Large intestine (tissue), 3 donors: ENCODE measurements at regions not wholly inside any gene's neighbourhood (a gene's known extent, or its start where the extent isn't known, plus 50 kb on each side); places are given as distances from the start of the nearest gene placed in this dataset.
"Not testable (repeated sequence)": the region's sequence is repeated elsewhere in the genome, so short reads cannot be mapped to it uniquely, and the experiment has no call there.

Experiments used
- DNase-seq, 2 donors: peaks; one replicate each; pipeline versions ENCODE4 v3.0.0 to v3.0.0-alpha.2; 2013
- H3K27ac ChIP-seq: one replicate; pipeline ENCODE4 v1.5.1; 2013; ENCODE audit warnings: low read length
- H3K27me3 ChIP-seq: 2 replicates; pipeline ENCODE4 v1.6.1; 2013; ENCODE audit warnings: low read length; ENCODE audit not compliant: control insufficient read depth, insufficient read depth
- H3K36me3 ChIP-seq: 2 replicates; pipeline ENCODE4 v1.6.1; 2013; ENCODE audit warnings: low read length; ENCODE audit not compliant: control insufficient read depth, insufficient read depth
- H3K4me1 ChIP-seq: one replicate; pipeline ENCODE4 v1.6.1; 2013; ENCODE audit warnings: low read length; ENCODE audit not compliant: control insufficient read depth, insufficient read depth
- H3K4me3 ChIP-seq: one replicate; pipeline ENCODE4 v1.5.1; 2013; ENCODE audit warnings: low read length
- H3K9me3 ChIP-seq: one replicate; pipeline ENCODE4 v1.6.1; 2013; ENCODE audit warnings: mild to moderate bottlenecking, low read depth, low read length, moderate library complexity; ENCODE audit not compliant: control insufficient read depth
- WGBS: methylation state at CpG from one replicate; pipeline ENCODE4 v1.1.5; 2013; ENCODE audit warnings: low lambda C conversion rate; ENCODE audit not compliant: insufficient coverage; 5-methylcytosine and 5-hydroxymethylcytosine counted together

DNA sequence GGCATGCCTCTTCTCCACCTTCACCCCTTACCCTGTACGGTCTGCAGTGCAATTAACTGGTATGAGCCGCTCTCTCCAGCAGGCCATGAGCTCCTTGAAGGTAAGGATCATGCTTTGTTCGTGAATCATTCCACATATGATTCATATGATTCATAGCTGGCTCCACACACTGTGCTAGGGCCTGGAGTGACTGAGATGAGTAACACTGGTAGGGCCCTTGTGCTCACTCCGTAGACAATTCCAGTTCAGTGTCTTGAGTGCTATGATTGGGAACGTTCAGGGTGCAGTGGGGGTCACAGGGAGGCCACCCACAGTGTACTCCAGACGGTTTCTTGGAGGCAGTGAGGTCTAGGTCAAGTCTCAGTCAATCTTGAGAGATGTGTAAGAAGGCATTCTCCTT is 239.8 kb downstream of the LMX1A start:
- no peak overlapping the region for H3K4me3 ChIP-seq

DNA sequence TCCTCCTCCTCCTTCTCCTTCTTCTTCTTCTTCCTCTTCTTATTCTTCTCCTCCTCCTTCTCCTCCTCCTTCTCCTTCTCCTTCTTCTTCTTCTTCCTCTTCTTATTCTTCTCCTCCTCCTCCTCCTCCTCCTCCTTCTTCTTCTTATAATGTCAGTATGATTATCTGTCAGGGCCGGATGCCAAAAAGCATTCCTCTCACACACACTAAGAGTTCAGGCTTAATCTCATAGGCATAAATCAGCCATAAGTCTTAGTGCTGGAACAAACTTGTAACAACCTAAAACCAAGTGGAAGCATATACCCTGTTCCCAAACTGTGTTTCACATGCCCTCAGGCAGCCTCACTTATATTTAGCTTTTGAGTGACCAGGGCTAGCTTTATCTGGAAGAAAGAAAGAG is 240.3 kb downstream of the LMX1A start:
- Histone ChIP-seq H3K27ac (no peak overlapping the region), H3K9me3 (peaks cover 3% of the 10 kb centered on the region), H3K4me1 (no peaks in the 10 kb centered on the region), H3K4me3 (no peak overlapping the region), H3K36me3 (no peaks in the 10 kb centered on the region), H3K27me3 (peaks cover 49% of the 10 kb centered on the region)
- no peak for DNase-seq
- no CpG with 5 or more reads among the region's 1 CpG for WGBS

More for the DNA sequence above, 239.8 kb downstream of the LMX1A start:
- peaks cover 3% of the 10 kb centered on the region for H3K9me3 ChIP-seq
- WGBS: no CpG with 5 or more reads among the region's 6 CpGs
- H3K27me3 ChIP-seq: peaks cover 49% of the 10 kb centered on the region
- no peaks in the 10 kb centered on the region for H3K36me3 ChIP-seq
- no peak overlapping the region for H3K27ac ChIP-seq
- no peak for DNase-seq
- H3K4me1 ChIP-seq: no peaks in the 10 kb centered on the region

DNA sequence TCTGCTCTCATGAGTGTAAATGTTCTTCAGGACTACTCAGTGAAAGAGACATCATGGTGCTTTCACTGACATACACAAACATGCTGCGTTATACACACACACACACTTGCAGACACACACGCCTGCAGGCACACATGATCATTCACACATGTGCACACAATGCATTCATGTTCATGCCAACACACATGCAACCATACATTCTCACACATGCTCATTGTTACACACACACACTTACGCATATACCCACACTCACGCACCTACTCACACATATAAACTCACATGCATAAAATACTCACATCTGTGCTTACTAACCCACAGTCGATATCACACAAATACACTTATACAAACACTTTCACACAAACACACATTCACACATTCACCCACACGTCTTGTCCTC is 241.6 kb downstream of the LMX1A start:
- Histone ChIP-seq H3K9me3 (peaks cover 3% of the 10 kb centered on the region), H3K27ac (no peak overlapping the region), H3K27me3 (peaks cover 41% of the 10 kb centered on the region), H3K4me3 (no peak overlapping the region), H3K4me1 (no peaks in the 10 kb centered on the region), H3K36me3 (no peaks in the 10 kb centered on the region)
- no peak for DNase-seq
- 60% methylated on average over 1 of the region's 6 CpGs for WGBS

DNA sequence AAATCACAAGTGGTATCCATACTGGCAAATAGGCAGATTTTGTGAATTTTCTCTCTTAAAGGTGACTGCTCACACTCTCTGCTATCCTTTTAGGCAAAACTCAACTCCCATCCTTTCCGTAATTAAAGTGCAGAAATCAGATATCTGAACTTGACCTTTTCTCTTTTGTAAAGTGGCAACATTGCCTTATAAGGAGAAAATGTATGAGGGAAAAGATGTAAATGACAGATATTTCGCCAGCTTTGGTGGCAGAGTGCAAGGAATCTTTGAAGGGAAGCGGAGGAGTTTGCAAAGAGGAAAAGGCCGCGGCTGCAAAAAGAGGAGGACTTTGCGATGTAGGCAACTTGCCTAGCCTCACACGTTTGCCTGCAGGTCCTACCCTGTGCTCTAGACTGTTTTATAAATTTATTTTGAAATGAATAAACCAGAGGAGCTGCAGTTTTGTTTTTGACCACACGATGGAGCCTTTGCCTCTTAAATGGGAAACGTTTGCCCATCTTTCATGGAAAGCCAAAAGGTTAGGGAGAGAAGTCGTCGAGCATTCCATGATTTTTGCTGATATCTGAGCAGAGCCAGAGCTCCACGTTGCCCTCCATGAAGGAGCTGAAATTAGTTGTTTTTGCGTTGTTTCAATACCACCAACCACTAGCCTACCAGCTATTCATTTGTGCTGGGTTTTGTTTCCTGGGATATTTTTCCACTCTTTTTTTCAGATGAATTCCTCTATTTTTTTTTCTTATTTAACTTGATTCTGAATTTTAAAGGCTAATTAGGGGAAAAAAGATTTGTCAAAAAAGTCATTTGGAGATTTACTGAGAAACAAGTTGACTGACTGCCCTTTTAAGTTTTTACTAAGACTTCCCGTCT is 242.3 kb downstream of the LMX1A start:
- H3K36me3 ChIP-seq: no peaks in the 10 kb centered on the region
- H3K27ac ChIP-seq: no peak overlapping the region
- H3K9me3 ChIP-seq: peaks cover 3% of the 10 kb centered on the region
- no peaks in the 10 kb centered on the region for H3K4me1 ChIP-seq
- no peak overlapping the region for H3K4me3 ChIP-seq
- no peak for DNase-seq
- 51% methylated on average over 5 of the region's 14 CpGs for WGBS
- peaks cover 37% of the 10 kb centered on the region for H3K27me3 ChIP-seq

DNA sequence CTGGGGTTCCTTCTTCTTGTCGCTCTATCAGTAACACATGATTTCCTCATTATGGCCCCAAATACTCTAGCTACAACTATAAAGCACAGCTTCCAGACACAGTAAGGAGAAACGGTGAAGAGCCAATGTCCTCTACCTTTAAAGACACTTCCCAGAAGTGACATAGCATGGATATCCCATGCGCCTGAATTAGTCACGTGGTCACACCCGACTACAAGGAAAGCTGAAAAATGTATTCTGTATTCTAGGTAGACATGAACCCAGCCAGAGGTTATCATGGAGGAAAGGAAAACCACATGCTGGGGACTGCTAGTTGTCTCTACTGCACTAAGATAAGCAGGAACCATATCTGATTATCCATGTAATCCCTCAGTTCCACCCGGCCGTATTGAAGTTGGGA is 244.3 kb downstream of the LMX1A start:
- no CpG with 5 or more reads among the region's 7 CpGs for WGBS
- H3K4me1 ChIP-seq: no peaks in the 10 kb centered on the region
- DNase-seq: no peak
- peaks cover under 1% of the 10 kb centered on the region for H3K9me3 ChIP-seq
- no peak overlapping the region for H3K4me3 ChIP-seq
- no peaks in the 10 kb centered on the region for H3K36me3 ChIP-seq
- no peak overlapping the region for H3K27ac ChIP-seq
- peaks cover 17% of the 10 kb centered on the region for H3K27me3 ChIP-seq

DNA sequence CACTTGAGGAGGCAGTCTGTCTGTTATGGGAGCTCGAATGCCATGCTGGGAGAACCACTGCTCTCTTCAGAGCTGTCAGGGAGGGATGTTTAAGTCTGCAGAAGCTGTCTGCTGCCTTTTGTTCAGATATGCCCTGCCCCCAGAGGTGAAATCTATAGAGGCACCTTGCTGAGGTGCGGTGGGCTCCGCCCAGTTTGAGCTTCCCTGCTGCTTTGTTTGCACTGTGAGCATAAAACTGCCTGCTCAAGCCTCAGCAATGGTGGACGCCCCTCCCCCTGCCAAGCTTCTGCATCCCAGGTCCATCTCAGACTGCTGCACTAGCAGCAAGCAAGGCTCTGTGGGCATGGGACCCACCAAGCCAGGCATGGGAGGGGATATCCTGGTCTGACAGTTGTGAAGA is 247.5 kb downstream of the LMX1A start:
- Histone ChIP-seq H3K4me3 (no peak overlapping the region), H3K36me3 (no peaks in the 10 kb centered on the region), H3K27ac (no peak overlapping the region), H3K4me1 (no peaks in the 10 kb centered on the region), H3K27me3 (no peaks in the 10 kb centered on the region), H3K9me3 (no peaks in the 10 kb centered on the region)
- no peak for DNase-seq
- no CpG with 5 or more reads among the region's 4 CpGs for WGBS

DNA sequence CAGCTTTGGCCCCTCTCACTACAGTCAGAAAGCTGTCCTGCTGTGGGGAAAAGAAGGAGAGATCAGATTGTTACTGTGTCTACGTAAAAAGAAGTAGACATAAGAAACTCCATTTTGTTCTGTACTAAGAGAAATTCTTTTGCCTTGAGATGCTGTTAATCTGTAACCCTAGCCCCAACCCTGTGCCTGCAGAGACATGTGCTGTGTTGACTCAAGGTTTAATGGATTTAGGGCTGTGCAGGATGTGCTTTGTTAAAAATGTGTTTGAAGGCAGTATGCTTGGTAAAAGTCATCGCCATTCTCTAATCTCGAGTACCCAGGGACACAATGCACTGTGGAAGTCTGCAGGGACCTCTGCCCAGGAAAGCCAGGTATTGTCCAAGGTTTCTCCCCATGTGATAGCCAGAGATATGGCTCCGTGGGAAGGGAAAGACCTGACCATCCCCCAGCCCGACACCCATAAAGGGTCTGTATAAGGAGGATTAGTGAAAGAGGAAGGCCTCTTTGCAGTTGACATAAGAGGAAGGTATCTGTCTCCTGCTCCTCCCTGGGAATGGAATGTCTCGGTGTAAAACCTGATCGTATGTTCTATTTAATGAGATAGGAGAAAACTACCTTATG is 263.9 kb downstream of the LMX1A start:
- H3K4me3 ChIP-seq, H3K9me3 ChIP-seq, DNase-seq, H3K4me1 ChIP-seq, H3K27ac ChIP-seq, H3K36me3 ChIP-seq, H3K27me3 ChIP-seq: not testable (repeated sequence)
- WGBS: no CpG with 5 or more reads among the region's 7 CpGs

DNA sequence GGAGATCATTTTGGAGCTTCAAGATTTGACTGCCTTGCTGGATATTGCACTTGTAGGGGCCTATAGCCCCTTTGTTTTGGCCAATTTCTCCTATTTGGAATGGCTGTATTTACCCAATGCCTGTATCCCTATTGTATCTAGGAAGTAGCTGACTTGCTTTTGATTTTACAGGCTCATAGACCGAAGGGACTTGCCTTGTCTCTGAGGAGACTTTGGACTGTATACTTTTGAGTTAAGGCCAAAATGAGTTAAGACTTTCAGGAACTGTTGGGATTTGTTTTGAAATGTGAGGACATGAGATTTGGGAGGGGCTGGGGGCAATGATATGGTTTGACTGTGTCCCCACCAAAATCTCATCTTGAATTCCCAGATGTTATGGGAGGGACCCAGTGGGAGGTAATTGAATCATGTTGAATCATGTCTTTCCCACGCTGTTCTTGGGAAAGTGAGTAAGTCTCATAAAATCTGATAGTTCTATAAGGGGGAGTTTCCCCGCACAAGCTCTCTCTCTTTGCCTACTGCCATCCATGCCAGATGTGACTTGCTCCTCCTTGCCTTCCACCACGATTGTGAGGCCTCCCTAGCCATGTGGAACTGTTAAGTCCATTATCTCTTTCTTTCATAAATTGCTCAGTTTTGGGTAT is 276.1 kb downstream of the LMX1A start:
- Histone ChIP-seq H3K27me3 (no peaks in the 10 kb centered on the region), H3K4me1 (no peaks in the 10 kb centered on the region), H3K4me3 (no peak overlapping the region), H3K9me3 (no peaks in the 10 kb centered on the region), H3K27ac (no peak overlapping the region), H3K36me3 (no peaks in the 10 kb centered on the region)
- 100% methylated on average over 1 of the region's 4 CpGs for WGBS
- DNase-seq: no peak

DNA sequence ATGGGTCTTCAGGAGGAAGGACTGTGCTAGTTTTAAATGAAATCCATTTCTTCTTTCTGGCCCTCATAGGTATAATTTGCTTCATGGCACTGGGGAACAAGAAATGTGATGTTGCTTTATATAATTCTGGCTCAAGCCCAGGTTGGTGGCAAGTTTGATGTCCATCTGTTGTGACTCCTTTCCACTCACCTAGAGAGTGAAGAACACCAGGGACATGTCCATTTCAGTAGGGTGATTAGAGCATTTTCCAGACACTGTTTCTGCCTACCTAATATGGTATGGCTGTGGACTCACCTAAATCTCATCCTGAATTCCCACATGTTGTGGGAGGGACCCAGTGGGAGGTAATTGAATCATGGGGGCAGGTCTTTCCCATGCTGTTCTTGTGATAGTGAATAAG is 278.1 kb downstream of the LMX1A start:
- DNase-seq: no peak
- H3K9me3 ChIP-seq: no peaks in the 10 kb centered on the region
- no peaks in the 10 kb centered on the region for H3K36me3 ChIP-seq
- H3K27me3 ChIP-seq: no peaks in the 10 kb centered on the region
- H3K27ac ChIP-seq: no peak overlapping the region
- H3K4me3 ChIP-seq: no peak overlapping the region
- H3K4me1 ChIP-seq: no peaks in the 10 kb centered on the region

DNA sequence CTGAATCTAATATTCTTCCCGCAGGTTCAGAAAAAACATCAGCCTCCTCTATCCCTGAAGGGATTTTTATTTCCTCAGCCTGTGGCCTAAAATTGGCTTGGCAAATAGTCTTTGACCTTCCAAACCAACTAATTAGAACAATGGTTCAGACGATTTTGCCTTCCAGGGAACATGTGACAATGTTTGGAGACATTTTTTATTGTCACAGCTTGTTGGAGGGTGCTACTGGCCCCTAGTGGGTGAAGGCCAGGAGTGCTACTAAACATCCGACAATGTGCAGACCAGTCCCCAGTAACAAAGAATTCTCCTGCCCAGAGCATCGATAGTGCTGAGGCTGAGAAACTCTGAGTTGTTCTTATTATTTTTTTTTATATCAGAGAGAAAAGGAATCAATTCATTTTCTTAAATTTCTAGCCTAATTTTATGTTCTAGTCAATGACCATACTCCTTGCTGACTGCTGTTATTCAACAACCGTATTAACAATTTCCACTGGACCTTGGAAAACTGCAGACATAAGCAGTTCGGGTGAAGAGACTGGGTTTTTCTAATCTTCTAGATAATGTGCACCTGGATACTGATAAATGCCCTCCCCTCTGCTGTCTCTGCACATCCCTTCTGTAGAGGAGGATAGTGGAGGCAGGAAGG is 280.7 kb downstream of the LMX1A start:
- 20% methylated on average over 2 of the region's 6 CpGs for WGBS
- H3K9me3 ChIP-seq: no peaks in the 10 kb centered on the region
- no peak overlapping the region for H3K27ac ChIP-seq
- no peaks in the 10 kb centered on the region for H3K27me3 ChIP-seq
- H3K36me3 ChIP-seq: no peaks in the 10 kb centered on the region
- H3K4me3 ChIP-seq: no peak overlapping the region
- DNase-seq: no peak
- H3K4me1 ChIP-seq: no peaks in the 10 kb centered on the region
